ENCODE measurements at regions not wholly inside any gene's neighbourhood (a gene's known extent, or its start where the extent isn't known, plus 50 kb on each side); places are given as distances from the start of the nearest gene placed in this dataset.

DNA sequence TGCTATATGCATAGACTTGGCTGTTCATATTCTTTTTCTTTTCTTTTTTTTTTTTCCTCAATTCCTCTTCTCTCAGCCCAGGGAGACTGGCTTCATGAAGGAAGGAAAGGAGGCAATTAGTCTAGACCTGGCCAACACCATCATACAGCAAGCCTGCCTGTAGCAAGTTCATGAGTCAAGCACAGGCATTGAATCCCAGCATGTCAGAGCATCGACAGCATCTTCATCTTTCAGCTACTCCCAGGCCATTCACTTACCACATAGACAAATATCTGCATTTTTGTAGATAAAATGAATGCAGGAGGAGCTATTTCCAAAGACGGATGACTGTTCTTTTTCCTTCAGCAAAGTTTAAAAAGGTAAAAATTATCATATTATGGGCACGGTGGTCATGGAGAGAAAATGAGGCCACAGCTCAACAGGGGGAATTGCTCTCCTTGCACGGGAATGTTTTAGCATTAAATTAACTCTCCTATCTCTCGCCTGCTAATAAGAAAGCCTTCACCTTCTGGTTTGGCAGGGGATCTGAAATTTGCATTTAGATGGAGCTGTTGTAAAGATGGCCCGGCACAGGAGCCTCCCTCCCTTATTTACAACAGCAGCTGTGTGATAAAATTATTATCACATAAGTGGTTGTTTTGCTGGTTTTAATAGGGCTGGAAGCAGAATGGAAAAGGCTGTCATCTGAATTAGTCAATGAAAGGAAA, 626.5 kb upstream of the AUTS2 start:
- TF ChIP-seq EP300 (IDR thresholded peaks at IDR 0.05; ENCODE audit: borderline replicate concordance in 1 of 2, low read depth in 2 of 2, low read length in 2 of 2): no peak
- TF ChIP-seq YY1 (IDR thresholded peaks at IDR 0.05; ENCODE audit: low read depth, low read length): no peak
- TF ChIP-seq, protein P1, sequence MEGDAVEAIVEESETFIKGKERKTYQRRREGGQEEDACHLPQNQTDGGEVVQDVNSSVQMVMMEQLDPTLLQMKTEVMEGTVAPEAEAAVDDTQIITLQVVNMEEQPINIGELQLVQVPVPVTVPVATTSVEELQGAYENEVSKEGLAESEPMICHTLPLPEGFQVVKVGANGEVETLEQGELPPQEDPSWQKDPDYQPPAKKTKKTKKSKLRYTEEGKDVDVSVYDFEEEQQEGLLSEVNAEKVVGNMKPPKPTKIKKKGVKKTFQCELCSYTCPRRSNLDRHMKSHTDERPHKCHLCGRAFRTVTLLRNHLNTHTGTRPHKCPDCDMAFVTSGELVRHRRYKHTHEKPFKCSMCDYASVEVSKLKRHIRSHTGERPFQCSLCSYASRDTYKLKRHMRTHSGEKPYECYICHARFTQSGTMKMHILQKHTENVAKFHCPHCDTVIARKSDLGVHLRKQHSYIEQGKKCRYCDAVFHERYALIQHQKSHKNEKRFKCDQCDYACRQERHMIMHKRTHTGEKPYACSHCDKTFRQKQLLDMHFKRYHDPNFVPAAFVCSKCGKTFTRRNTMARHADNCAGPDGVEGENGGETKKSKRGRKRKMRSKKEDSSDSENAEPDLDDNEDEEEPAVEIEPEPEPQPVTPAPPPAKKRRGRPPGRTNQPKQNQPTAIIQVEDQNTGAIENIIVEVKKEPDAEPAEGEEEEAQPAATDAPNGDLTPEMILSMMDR (IDR thresholded peaks at IDR 0.05; ENCODE audit: control extremely low read depth in 1 of 3, insufficient read depth in 1 of 3, low read depth in 1 of 3, low read length in 3 of 3): no peak
- TF ChIP-seq CEBPB (IDR thresholded peaks at IDR 0.05; ENCODE audit: low read depth, low read length): no peak
- TF ChIP-seq POLR2A (IDR thresholded peaks at IDR 0.05; ENCODE audit: control extremely low read depth in 1 of 2, low read depth in 2 of 2, low read length in 2 of 2): no peak
- TF ChIP-seq RNF2 (IDR thresholded peaks at IDR 0.05; ENCODE audit: borderline replicate concordance, low read depth, low read length, missing control alignments, poor library complexity, severe bottlenecking): no peak
- no peak for TF ChIP-seq JUND (IDR thresholded peaks at IDR 0.05; ENCODE audit: low read length)
- TF ChIP-seq, protein P2, sequence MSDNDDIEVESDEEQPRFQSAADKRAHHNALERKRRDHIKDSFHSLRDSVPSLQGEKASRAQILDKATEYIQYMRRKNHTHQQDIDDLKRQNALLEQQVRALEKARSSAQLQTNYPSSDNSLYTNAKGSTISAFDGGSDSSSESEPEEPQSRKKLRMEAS (IDR thresholded peaks at IDR 0.05): no peak
- TF ChIP-seq RAD21 (IDR thresholded peaks at IDR 0.05 in 1 of 2, conservative IDR thresholded peaks at IDR 0.05 in 1 of 2; ENCODE audit: low read depth in 2 of 2, low read length in 2 of 2): no peak
- TF ChIP-seq TCF12 (IDR thresholded peaks at IDR 0.05; ENCODE audit: low read depth, low read length): no peak
- TF ChIP-seq TBP (IDR thresholded peaks at IDR 0.05; ENCODE audit: low read depth, low read length): no peak
- TF ChIP-seq, protein P3, sequence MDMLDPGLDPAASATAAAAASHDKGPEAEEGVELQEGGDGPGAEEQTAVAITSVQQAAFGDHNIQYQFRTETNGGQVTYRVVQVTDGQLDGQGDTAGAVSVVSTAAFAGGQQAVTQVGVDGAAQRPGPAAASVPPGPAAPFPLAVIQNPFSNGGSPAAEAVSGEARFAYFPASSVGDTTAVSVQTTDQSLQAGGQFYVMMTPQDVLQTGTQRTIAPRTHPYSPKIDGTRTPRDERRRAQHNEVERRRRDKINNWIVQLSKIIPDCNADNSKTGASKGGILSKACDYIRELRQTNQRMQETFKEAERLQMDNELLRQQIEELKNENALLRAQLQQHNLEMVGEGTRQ (IDR thresholded peaks at IDR 0.05; ENCODE audit: low read length): no peak
- TF ChIP-seq POLR2AphosphoS5 (IDR thresholded peaks at IDR 0.05; ENCODE audit: low read depth, low read length): no peak

Data from H1 (cell line).